CD4-positive, CD25-positive, alpha-beta regulatory T cell (primary cell): ENCODE measurements at regions not wholly inside any gene's neighbourhood (a gene's known extent, or its start where the extent isn't known, plus 50 kb on each side); places are given as distances from the start of the nearest gene placed in this dataset.
A peak's percentile ranks its signal among the peaks of the same experiment; 100 is the strongest.

ENCODE experiments used
- ATAC-seq, 2 donors: fragments of 150-1000 bp; cut with Tn5 transposase; one replicate each; pipeline ENCODE4 v1.10.0; 2021; ENCODE audit warnings: low read depth in 2 of 2, moderate number of reproducible peaks in 2 of 2, moderate library complexity in 1 of 2
- DNase-seq, 3 donors: peaks; one replicate each; pipeline versions ENCODE4 v3.0.0 to v3.0.0-alpha.2; 2012 to 2022; ENCODE audit warnings: mixed read lengths in 1 of 3
- H3K27ac ChIP-seq: one replicate; pipeline ENCODE4 v1.7.0; 2013; ENCODE audit warnings: mild to moderate bottlenecking, low read length; ENCODE audit not compliant: insufficient read depth, poor library complexity, severe bottlenecking
- H3K27me3 ChIP-seq: one replicate; pipeline ENCODE4 v1.7.0; 2013; ENCODE audit warnings: low read length; ENCODE audit not compliant: control insufficient read depth, insufficient read depth
- H3K36me3 ChIP-seq: one replicate; pipeline ENCODE4 v1.7.0; 2013; ENCODE audit warnings: mild to moderate bottlenecking, low read length, moderate library complexity; ENCODE audit not compliant: control insufficient read depth, insufficient read depth
- H3K4me1 ChIP-seq: 2 replicates; pipeline ENCODE4 v1.7.0; 2013; ENCODE audit warnings: mild to moderate bottlenecking, low read length; ENCODE audit not compliant: insufficient read depth, control insufficient read depth, poor library complexity, severe bottlenecking
- H3K4me3 ChIP-seq: one replicate; pipeline ENCODE4 v1.7.0; 2013; ENCODE audit warnings: low read depth, mild to moderate bottlenecking, low read length, moderate library complexity
- H3K9me3 ChIP-seq, 2 experiments: 1 replicate in 1 of 2; 2 replicates in 1 of 2; pipeline ENCODE4 v1.7.0; 2013; ENCODE audit warnings: low read length in 2 of 2, mild to moderate bottlenecking in 1 of 2, moderate library complexity in 1 of 2; ENCODE audit not compliant: control insufficient read depth in 2 of 2
- H3K27ac Mint-ChIP-seq, 3 donors: one replicate each; pipeline ENCODE4 v1.8.0; 2020 to 2022; ENCODE audit warnings: mild to moderate bottlenecking in 3 of 3, mixed read lengths in 3 of 3, moderate library complexity in 2 of 3
- H3K27me3 Mint-ChIP-seq: one replicate; pipeline ENCODE4 v1.8.0; 2022; ENCODE audit warnings: mild to moderate bottlenecking, mixed read lengths
- H3K36me3 Mint-ChIP-seq: one replicate; pipeline ENCODE4 v1.8.0; 2020; ENCODE audit warnings: mixed read lengths
- H3K4me1 Mint-ChIP-seq, 4 donors: one replicate each; pipeline ENCODE4 v1.8.0; 2020 to 2022; ENCODE audit warnings: mixed read lengths in 4 of 4, mild to moderate bottlenecking in 1 of 4
- H3K4me3 Mint-ChIP-seq, 4 donors: one replicate each; pipeline ENCODE4 v1.8.0; 2020 to 2022; ENCODE audit warnings: mild to moderate bottlenecking in 4 of 4, mixed read lengths in 4 of 4, moderate library complexity in 3 of 4
- H3K9me3 Mint-ChIP-seq, 7 donors: one replicate each; pipeline ENCODE4 v1.8.0; 2020 to 2022; ENCODE audit warnings: mixed read lengths in 7 of 7, mild to moderate bottlenecking in 3 of 7, moderate library complexity in 2 of 7

DNA sequence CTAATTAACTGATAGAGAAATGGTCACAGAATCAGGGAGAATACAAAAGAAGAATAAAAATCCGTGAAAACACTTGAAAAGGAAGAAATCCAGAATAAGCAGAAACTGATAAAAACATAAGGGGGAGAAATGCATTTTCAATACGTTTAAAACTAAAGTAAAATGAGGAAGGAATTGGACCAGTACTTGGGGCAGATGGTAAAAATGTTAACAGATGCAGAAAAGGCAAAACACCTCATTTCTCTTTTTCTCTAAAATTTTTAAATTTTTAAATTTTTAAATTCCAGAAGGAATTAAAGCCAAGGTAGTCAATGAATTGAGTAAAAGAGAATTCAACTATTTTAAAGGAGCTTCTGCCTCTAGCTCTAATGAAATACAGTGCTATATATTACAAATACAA, 353.9 kb downstream of the METTL4 start:
- H3K4me1 Mint-ChIP-seq, result no peaks in the 10 kb centered on the region
- peaks cover 0 to 2% (median 1%) of the 10 kb centered on the region in 7 donors for H3K9me3 Mint-ChIP-seq
- no peaks in the 10 kb centered on the region for H3K36me3 ChIP-seq
- H3K27ac Mint-ChIP-seq, result no peak overlapping the region
- no peaks in the 10 kb centered on the region for H3K9me3 ChIP-seq
- no peaks in the 10 kb centered on the region for H3K27me3 ChIP-seq
- no peak for DNase-seq
- H3K27me3 Mint-ChIP-seq, result peaks cover 18% of the 10 kb centered on the region
- no peaks in the 10 kb centered on the region for H3K36me3 Mint-ChIP-seq
- no peak for ATAC-seq
- H3K4me3 ChIP-seq, result no peak overlapping the region
- H3K4me1 ChIP-seq, result no peaks in the 10 kb centered on the region
- H3K4me3 Mint-ChIP-seq, result no peak overlapping the region
- H3K27ac ChIP-seq, result no peak overlapping the region

DNA sequence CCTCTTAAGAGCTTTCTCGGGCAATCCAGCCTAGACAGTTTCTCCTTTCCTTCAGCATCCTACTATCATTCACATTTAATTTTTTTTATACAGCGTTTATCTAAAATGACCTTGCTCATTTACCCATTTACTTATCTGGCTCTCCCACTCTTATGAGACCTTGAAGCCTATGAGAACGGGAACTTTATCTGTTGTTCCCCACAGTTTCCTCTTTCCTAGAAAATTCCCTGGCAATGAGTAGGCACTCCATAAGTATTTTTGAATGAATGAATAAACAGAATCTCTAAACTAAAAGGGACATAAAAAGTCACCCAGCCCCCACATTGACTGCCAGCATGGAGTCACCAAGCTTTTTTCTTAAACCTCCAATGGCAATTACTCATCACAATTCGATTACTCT, 353.2 kb downstream of the METTL4 start:
- Histone ChIP-seq H3K4me3 (no peak overlapping the region), H3K4me1 (no peaks in the 10 kb centered on the region), H3K27me3 (no peaks in the 10 kb centered on the region), H3K9me3 (no peaks in the 10 kb centered on the region), H3K27ac (no peak overlapping the region), H3K36me3 (no peaks in the 10 kb centered on the region)
- DNase-seq (no peak), ATAC-seq (no peak)
- Mint-ChIP-seq H3K27me3 (peaks cover 18% of the 10 kb centered on the region), H3K27ac (no peak overlapping the region), H3K9me3 (peaks cover 0 to 2% (median 1%) of the 10 kb centered on the region in 7 donors), H3K4me1 (no peaks in the 10 kb centered on the region), H3K36me3 (no peaks in the 10 kb centered on the region), H3K4me3 (no peak overlapping the region)

DNA sequence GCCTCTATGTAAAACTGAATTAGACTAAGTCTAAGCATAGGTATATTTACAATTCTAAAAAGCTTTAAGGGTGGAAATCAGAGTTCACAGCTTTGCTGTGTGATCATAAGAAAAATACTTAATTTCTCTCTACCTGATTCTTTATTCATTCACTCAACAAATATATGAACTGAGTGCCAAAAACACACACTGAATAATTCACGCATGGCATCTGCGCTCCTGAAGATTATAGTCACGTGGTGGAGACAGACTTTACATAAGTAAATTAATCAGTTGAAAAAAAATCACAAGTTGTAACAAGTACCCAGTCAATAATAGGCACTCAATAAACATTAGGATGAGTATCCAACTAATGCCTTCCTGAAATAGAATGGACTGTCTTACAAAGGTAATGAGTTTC, 351.6 kb downstream of the METTL4 start:
- H3K27me3 ChIP-seq, result no peaks in the 10 kb centered on the region
- H3K36me3 ChIP-seq, result no peaks in the 10 kb centered on the region
- Mint-ChIP-seq H3K27me3 (peaks cover 13% of the 10 kb centered on the region), H3K27ac (no peak overlapping the region), H3K4me3 (no peak overlapping the region), H3K36me3 (no peaks in the 10 kb centered on the region), H3K9me3 (peaks cover 0 to 2% (median 0%) of the 10 kb centered on the region in 7 donors), H3K4me1 (no peaks in the 10 kb centered on the region)
- DNase-seq (no peak), ATAC-seq (no peak)
- no peak overlapping the region for H3K4me3 ChIP-seq
- no peaks in the 10 kb centered on the region for H3K4me1 ChIP-seq
- no peaks in the 10 kb centered on the region for H3K9me3 ChIP-seq
- no peak overlapping the region for H3K27ac ChIP-seq

DNA sequence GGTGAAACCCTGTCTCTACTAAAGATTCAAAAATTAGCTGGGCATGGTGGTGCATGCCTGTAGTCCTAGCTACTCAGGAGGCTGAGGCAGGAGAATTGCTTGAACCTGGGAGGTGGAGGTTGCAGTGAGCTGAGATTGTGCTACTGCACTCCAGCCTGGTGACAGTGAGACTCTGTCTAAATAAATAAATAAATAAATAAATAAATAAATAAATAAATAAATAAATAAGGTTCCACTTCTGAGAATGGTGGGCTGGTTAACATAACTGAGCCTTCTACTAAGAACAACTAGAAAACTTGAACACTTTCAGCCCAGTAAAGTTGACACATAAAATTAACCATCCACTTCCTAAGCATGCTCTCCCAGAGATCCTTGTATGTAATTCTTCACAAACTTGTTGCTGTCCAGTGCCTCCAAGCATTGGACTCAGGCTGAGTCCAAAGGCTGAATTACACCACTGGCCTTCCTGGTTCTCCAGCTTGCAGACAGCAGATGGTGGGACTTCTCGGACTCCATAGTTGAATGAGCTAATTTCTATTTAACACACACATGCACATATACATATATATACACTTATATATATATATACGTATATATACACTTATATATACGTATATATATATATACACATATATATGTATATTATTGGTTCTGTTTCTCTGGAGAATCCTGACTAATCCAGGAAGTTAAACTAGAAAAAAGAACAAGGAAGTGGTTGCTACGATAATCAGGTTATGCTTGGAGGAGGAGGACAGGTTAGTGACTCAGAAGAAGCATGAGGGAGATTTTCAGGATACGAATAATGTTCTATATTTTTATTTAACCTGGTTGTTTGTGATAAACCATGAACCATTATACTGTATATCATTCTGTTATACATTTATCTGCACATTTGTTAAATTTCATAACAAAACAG, 348.8 kb downstream of the METTL4 start:
- H3K36me3 ChIP-seq, result no peaks in the 10 kb centered on the region
- H3K4me1 Mint-ChIP-seq, result no peaks in the 10 kb centered on the region
- H3K27me3 ChIP-seq, result no peaks in the 10 kb centered on the region
- no peaks in the 10 kb centered on the region for H3K36me3 Mint-ChIP-seq
- H3K9me3 ChIP-seq, result no peaks in the 10 kb centered on the region
- H3K4me3 Mint-ChIP-seq, result no peak overlapping the region
- no peaks in the 10 kb centered on the region for H3K4me1 ChIP-seq
- H3K27ac ChIP-seq, result no peak overlapping the region
- H3K4me3 ChIP-seq, result no peak overlapping the region
- H3K9me3 Mint-ChIP-seq, result peaks cover 0 to 2% (median 0%) of the 10 kb centered on the region in 7 donors
- peaks cover 5% of the 10 kb centered on the region for H3K27me3 Mint-ChIP-seq
- ATAC-seq (no peak), DNase-seq (no peak)
- no peak overlapping the region for H3K27ac Mint-ChIP-seq

DNA sequence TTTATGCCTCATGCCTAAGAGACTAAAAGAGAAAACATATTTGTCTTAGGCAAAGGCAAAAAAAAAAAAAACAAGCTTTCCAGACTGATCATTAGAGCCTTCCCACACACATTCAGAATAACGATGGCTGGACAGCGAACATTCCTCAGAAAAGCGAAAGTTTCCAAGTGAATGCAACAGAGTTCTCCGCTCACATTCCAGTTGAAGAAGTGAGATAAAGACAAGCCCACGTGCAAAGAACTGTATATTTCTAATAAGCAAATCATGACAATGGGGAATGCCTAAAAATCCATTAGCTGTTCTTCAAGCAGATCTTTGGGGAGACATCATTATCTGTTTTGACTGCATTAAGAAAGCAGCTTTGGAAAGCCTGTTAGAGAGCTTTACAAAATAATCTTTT, 347.9 kb downstream of the METTL4 start:
- Histone ChIP-seq H3K27ac (no peak overlapping the region), H3K9me3 (no peaks in the 10 kb centered on the region), H3K27me3 (no peaks in the 10 kb centered on the region), H3K36me3 (no peaks in the 10 kb centered on the region), H3K4me3 (no peak overlapping the region), H3K4me1 (no peaks in the 10 kb centered on the region)
- H3K9me3 Mint-ChIP-seq, result peaks cover 0 to 2% (median 0%) of the 10 kb centered on the region in 7 donors
- H3K27ac Mint-ChIP-seq, result no peak overlapping the region
- H3K4me1 Mint-ChIP-seq, result no peaks in the 10 kb centered on the region
- no peak for DNase-seq
- H3K36me3 Mint-ChIP-seq, result no peaks in the 10 kb centered on the region
- no peak overlapping the region for H3K4me3 Mint-ChIP-seq
- ATAC-seq, result no peak
- peaks cover under 1% of the 10 kb centered on the region for H3K27me3 Mint-ChIP-seq

DNA sequence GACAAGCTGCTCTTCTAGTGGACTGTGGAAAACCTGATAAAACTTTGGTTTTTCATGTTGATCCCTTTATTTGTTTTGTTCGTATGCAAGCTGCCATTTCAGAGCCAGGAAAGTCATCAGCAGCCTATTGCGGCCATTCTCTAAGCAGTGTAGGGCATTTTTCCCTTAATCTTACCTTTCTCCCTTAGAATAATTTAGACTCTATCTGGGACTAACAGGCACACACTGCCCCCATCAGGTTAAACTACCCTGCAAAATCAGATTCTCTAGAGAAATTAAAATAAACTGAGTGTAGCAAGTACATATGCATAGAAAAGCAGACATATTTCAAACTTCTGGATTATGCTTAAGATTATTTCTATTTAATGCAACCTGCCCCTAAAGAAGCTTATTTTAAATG, 347.5 kb downstream of the METTL4 start:
- peaks cover 2% of the 10 kb centered on the region for H3K27me3 Mint-ChIP-seq
- DNase-seq (peak in 1 of 3 donors; percentile 1), ATAC-seq (no peak)
- Histone ChIP-seq H3K27me3 (no peaks in the 10 kb centered on the region), H3K4me1 (no peaks in the 10 kb centered on the region), H3K27ac (no peak overlapping the region), H3K4me3 (no peak overlapping the region), H3K9me3 (no peaks in the 10 kb centered on the region), H3K36me3 (no peaks in the 10 kb centered on the region)
- peaks cover 0 to 2% (median 0%) of the 10 kb centered on the region in 7 donors for H3K9me3 Mint-ChIP-seq
- H3K4me1 Mint-ChIP-seq, result no peaks in the 10 kb centered on the region
- no peak overlapping the region for H3K4me3 Mint-ChIP-seq
- H3K36me3 Mint-ChIP-seq, result no peaks in the 10 kb centered on the region
- no peak overlapping the region for H3K27ac Mint-ChIP-seq

DNA sequence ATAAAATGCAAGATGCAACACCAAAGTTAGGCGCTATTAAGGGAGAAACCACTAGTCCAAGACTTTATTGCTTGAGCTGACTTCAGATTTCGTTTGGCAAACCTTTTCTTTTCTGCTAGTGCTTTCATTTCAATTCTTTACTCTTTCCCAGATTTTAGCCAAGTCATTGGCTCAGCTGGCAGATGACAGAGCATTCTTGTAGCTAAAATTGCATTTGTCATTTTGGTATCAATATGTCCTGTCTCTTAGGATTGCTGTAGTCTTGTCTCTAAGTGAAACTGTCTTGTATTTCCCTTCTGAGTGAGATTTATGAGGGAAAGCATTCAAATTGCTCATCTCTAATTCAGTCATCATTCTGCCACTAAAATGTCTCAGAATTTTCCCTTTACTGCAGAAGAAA, 335.1 kb downstream of the METTL4 start:
- Histone ChIP-seq H3K27ac (no peak overlapping the region), H3K4me1 (no peaks in the 10 kb centered on the region), H3K27me3 (peaks cover 4% of the 10 kb centered on the region), H3K9me3 (no peaks in the 10 kb centered on the region), H3K36me3 (no peaks in the 10 kb centered on the region), H3K4me3 (no peak overlapping the region)
- no peaks in the 10 kb centered on the region for H3K36me3 Mint-ChIP-seq
- ATAC-seq (no peak), DNase-seq (no peak)
- no peak overlapping the region for H3K4me3 Mint-ChIP-seq
- no peak overlapping the region for H3K27ac Mint-ChIP-seq
- peaks cover 0 to 2% (median 0%) of the 10 kb centered on the region in 7 donors for H3K9me3 Mint-ChIP-seq
- H3K4me1 Mint-ChIP-seq, result no peaks in the 10 kb centered on the region
- H3K27me3 Mint-ChIP-seq, result peaks cover 11% of the 10 kb centered on the region

DNA sequence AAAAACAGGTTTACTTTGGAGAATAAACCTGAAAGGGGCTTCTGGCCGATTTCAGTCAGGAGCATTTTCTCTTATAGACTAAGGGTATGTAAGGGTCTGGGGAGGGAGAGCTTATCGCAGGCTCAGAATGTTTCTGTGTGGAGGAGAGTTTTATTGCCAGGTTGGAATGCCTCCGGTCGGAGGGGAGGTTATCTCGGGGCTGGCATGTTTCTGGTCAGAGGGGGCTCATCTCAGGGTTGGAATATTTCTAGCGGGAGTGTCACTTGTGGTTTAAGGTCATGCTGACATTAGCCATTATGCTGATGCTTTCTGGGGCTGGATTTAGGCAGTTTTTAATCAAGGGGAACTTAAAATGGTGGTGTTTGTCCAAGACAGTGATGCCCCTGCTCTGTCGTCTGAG, 333.6 kb downstream of the METTL4 start:
- Histone ChIP-seq H3K27ac (no peak overlapping the region), H3K4me3 (no peak overlapping the region), H3K4me1 (no peaks in the 10 kb centered on the region), H3K36me3 (no peaks in the 10 kb centered on the region), H3K9me3 (no peaks in the 10 kb centered on the region), H3K27me3 (peaks cover 4% of the 10 kb centered on the region)
- Mint-ChIP-seq H3K27ac (no peak overlapping the region), H3K27me3 (peaks cover 11% of the 10 kb centered on the region), H3K9me3 (peaks cover 0 to 2% (median 0%) of the 10 kb centered on the region in 7 donors), H3K4me1 (no peaks in the 10 kb centered on the region), H3K36me3 (no peaks in the 10 kb centered on the region), H3K4me3 (no peak overlapping the region)
- ATAC-seq, result no peak
- DNase-seq, result no peak
